Heart left ventricle (tissue), 16 donors: ENCODE measurements at regions not wholly inside any gene's neighbourhood (a gene's known extent, or its start where the extent isn't known, plus 50 kb on each side); places are given as distances from the start of the nearest gene placed in this dataset.

ENCODE experiments used
- ATAC-seq, 4 donors: fragments of 200-7000 bp; cut with Tn5 transposase; one replicate each; pipeline ENCODE4 v1.9.1; 2020 to 2022; ENCODE audit warnings: moderate library complexity in 4 of 4, mild to moderate bottlenecking in 3 of 4, moderate number of reproducible peaks in 1 of 4
- DNase-seq, 5 donors: peaks; one replicate each; pipeline ENCODE4 v3.0.0-alpha.2; 2020
- H3K27ac ChIP-seq, 12 donors: fragments of 200-600 bp; sonication (generic) in 4 of 12; one replicate each; pipeline versions ENCODE4 v1.5.0 to v1.8.0; 2016 to 2022; ENCODE audit warnings: mild to moderate bottlenecking in 2 of 12
- H3K27me3 ChIP-seq, 9 donors: fragments of 200-600 bp; sonication (generic) in 2 of 9; one replicate each; pipeline versions ENCODE4 v1.5.1 to v1.8.0; 2016 to 2022; ENCODE audit warnings: mild to moderate bottlenecking in 3 of 9
- H3K36me3 ChIP-seq, 9 donors: fragments of 200-600 bp; sonication (generic) in 2 of 9; one replicate each; pipeline versions ENCODE4 v1.5.0 to v1.8.0; 2018 to 2022; ENCODE audit warnings: mild to moderate bottlenecking in 2 of 9
- H3K4me1 ChIP-seq, 12 donors: fragments of 200-600 bp; sonication (generic) in 4 of 12; one replicate each; pipeline versions ENCODE4 v1.5.0 to v1.8.0; 2016 to 2022; ENCODE audit warnings: mild to moderate bottlenecking in 3 of 12
- H3K4me3 ChIP-seq, 12 donors: fragments of 200-600 bp; sonication (generic) in 4 of 12; one replicate each; pipeline versions ENCODE4 v1.5.0 to v1.8.0; 2017 to 2022; ENCODE audit warnings: mild to moderate bottlenecking in 9 of 12, moderate library complexity in 4 of 12
- H3K9me3 ChIP-seq, 12 donors: fragments of 200-600 bp; sonication (generic) in 4 of 12; one replicate each; pipeline versions ENCODE4 v1.5.0 to v1.8.0; 2016 to 2022; ENCODE audit warnings: mild to moderate bottlenecking in 1 of 12
- POLR2A ChIP-seq, 2 donors: fragments of 450-650 bp; IDR thresholded peaks; one replicate each; pipeline ENCODE4 v1.6.1; 2017; ENCODE audit warnings: antibody characterized with exemption in 2 of 2, mild to moderate bottlenecking in 2 of 2, moderate library complexity in 2 of 2
- WGBS, 4 donors: extraction: QIAGEN DNeasy Blood & Tissue Kit in 2 of 4; methylation state at CpG; one replicate each; pipeline versions ENCODE4 v1.1.5 to v1.1.7; 2013 to 2018; 5-methylcytosine and 5-hydroxymethylcytosine counted together
- intact Hi-C, 10 donors: fragments of 100-400 bp; cut with DNase I; formaldehyde crosslinking; loops; one replicate each; pipeline versions ENCODE4 v1.11.1 to v1.14.2; 2022
- TF ChIP-seq, protein P1 (sequence below), 12 donors: fragments of 200-600 bp; sonication (generic) in 4 of 12; IDR thresholded peaks; one replicate each; pipeline versions ENCODE4 v1.5.0 to v1.8.0; 2018 to 2022; ENCODE audit warnings: antibody characterized with exemption in 12 of 12, mild to moderate bottlenecking in 5 of 12
- donor health status: ischemic (EF 13 %, LVEDD 7.1; RV severe dilation, severe dysfunction).
- donor health status: healthy with polysubstance abuse.
- donor health status: DM: no; HTN: yes; CAD: no.
- donor health status: DM: no; HTN: no; CAD: no.
- donor health status: ischemic (EF 25% LVEDD 6.9; RV normal size, moderate dysfunction).
- donor health status: ischemic (EF 25% LVEDD 5.7; RV mildly dilated, moderate dysfunction).
- donor health status: healthy.
- donor health status: DM: yes; HTN: yes; CAD: no.
- donor health status: ischemic (EF 35%, LVEDD 5.7; RV mildly dilated, moderate dysfunction).
- donor health status: nonischemic (EF 11% LVEDD 7.7; RV severe dilation, severe dysfunction).
- donor health status: DM: yes; HTN: yes; CAD: no.
- donor health status: PGD.
- donor health status: ischemic (EF 29% LVEDD 5.4; RV normal size, mild dysfunction).
- donor health status: nonischemic (EF 23%, LVEDD 6.1; RV moderate dilation, normal function).

DNA sequence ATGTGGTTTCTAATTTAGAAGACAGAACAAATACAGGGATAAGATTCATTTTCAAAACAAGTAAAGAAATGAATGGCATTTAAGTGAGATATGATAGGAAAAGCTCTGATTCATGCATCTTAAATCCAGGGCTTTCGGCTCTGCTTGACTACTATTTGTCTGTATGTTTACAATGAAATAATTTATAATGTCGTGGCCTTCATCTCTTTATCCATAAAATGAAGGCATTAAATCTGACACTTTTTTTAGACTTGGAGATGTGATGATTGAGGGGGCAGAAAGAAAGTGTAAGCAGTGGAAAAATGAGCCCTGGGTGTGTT lies 115.7 kb upstream of the KIT start:
- Histone ChIP-seq H3K4me3 (no peak overlapping the region), H3K36me3 (no peaks in the 10 kb centered on the region), H3K27me3 (no peaks in the 10 kb centered on the region), H3K27ac (no peak overlapping the region), H3K4me1 (peaks cover 0 to 10% (median 4%) of the 10 kb centered on the region in 12 donors), H3K9me3 (no peaks in the 10 kb centered on the region)
- DNase-seq = no peak
- ATAC-seq = no peak
- TF ChIP-seq, protein P1, sequence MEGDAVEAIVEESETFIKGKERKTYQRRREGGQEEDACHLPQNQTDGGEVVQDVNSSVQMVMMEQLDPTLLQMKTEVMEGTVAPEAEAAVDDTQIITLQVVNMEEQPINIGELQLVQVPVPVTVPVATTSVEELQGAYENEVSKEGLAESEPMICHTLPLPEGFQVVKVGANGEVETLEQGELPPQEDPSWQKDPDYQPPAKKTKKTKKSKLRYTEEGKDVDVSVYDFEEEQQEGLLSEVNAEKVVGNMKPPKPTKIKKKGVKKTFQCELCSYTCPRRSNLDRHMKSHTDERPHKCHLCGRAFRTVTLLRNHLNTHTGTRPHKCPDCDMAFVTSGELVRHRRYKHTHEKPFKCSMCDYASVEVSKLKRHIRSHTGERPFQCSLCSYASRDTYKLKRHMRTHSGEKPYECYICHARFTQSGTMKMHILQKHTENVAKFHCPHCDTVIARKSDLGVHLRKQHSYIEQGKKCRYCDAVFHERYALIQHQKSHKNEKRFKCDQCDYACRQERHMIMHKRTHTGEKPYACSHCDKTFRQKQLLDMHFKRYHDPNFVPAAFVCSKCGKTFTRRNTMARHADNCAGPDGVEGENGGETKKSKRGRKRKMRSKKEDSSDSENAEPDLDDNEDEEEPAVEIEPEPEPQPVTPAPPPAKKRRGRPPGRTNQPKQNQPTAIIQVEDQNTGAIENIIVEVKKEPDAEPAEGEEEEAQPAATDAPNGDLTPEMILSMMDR (IDR thresholded peaks at IDR 0.05) = no peak
- TF ChIP-seq POLR2A (IDR thresholded peaks at IDR 0.05) = no peak
- WGBS, 4 donors = 65 to 90% (median 85%) methylated on average over 2 of the region's 2 CpGs
- intact Hi-C loops = no loop called here

DNA sequence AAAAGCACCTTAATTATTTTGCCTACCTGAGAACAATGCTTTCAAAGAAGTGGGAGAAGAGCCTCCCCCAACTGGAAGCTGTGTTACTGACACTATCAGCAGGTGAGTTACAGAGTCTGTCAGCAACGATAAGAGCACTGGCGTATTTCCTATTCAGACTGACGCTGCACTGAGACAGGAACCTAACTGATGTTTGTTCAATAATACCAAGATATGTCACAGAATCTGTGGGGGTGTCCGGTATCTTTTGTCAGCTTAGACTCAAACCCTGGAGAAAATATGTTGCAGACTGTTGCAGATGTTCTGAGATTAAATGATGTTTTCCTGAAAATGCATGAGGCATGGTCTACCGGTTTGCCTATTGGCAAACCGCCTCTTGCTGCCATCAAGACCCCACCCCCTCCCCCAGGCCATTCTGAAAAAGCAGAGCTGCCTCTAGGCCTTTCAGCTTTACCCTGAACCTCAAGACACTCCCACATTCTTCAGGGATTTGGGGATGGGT lies 115.2 kb upstream of the KIT start:
- intact Hi-C loops = no loop called here
- no peak overlapping the region for H3K27ac ChIP-seq
- H3K4me1 ChIP-seq = peaks cover 0 to 10% (median 4%) of the 10 kb centered on the region in 12 donors
- DNase-seq = no peak
- no peaks in the 10 kb centered on the region for H3K9me3 ChIP-seq
- TF ChIP-seq POLR2A (IDR thresholded peaks at IDR 0.05) = no peak
- TF ChIP-seq, protein P1 (IDR thresholded peaks at IDR 0.05) = no peak
- H3K4me3 ChIP-seq = no peak overlapping the region
- 60 to 79% (median 68%) methylated on average over 6 of the region's 6 CpGs for WGBS, 4 donors
- H3K27me3 ChIP-seq = no peaks in the 10 kb centered on the region
- no peak for ATAC-seq
- no peaks in the 10 kb centered on the region for H3K36me3 ChIP-seq

DNA sequence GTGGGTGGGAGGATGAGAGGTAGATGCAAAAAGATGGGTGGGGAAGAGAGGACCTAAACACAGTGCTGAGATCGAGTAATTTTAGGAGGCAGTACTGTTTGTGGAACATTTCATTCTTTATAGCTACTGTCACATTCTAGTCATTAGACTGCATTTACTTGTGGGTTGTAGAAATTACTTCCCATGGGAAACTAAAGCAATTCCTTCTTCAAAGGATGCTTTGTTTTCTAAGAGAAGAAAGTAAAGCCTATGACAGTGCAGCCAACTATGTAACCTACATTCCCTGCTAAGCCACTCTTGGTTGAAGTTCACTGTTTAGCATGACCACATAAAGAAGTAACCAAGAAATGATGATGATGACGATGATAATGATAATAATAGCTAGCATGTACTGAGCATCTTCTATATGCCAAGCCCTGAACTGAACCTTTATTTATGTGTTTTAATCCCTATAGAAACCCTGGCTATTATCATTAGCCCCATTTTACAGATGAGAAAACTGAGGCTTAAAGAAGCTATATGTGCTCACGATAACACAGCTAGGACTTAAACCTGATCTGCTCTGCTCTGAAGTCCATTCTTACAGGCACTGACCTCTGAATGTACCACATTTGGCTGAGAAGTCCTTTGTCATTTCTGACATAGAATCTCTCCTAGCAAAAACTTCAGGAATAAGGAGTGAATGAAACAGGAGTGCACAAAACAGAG lies 114.5 kb upstream of the KIT start:
- Histone ChIP-seq H3K4me1 (peaks cover 0 to 10% (median 4%) of the 10 kb centered on the region in 12 donors), H3K36me3 (no peaks in the 10 kb centered on the region), H3K27me3 (no peaks in the 10 kb centered on the region), H3K27ac (no peak overlapping the region), H3K9me3 (no peaks in the 10 kb centered on the region), H3K4me3 (no peak overlapping the region)
- intact Hi-C loops = no loop called here
- no peak for DNase-seq
- ATAC-seq = no peak
- 83 to 87% (median 85%) methylated on average over 3 of the region's 3 CpGs for WGBS, 4 donors
- TF ChIP-seq, protein P1 (IDR thresholded peaks at IDR 0.05) = no peak
- TF ChIP-seq POLR2A (IDR thresholded peaks at IDR 0.05) = no peak

DNA sequence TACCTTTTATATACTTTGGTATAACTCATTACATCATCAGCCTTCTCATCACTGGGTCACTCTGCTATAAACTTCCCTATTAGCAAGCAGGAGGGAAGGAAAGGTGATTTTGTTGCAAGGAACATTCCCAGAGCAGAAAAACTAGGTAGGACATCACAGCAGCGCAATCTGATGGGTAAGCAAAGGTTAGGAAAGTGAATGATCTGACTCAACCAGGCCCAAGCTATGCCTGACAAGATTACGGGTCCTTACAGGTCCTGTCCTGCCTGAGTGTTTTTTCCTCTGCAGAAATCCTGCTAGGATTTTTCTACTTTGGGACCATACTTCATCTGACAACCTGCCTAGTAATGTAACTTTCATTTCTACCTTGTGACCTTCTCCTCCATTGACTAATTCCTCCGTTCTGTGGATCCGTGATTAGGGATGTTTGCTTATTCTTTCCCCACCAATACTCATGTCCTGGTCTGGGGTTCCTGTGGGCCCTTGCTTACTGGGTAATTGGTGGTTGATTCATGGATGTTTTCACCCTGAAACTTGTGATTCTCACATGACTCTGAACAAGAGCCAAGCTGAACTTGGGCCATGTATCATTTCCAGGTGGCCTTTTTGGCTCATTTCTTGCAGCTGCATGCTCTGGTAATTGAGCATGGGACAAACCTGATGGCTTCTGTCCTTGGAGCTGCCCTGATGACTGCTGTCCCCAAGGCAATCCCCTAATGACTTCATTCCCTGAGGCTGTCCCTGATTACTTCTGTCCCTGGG lies 111.9 kb upstream of the KIT start:
- H3K4me3 ChIP-seq = no peak overlapping the region
- TF ChIP-seq, protein P1 (IDR thresholded peaks at IDR 0.05) = no peak
- TF ChIP-seq POLR2A (IDR thresholded peaks at IDR 0.05) = no peak
- ATAC-seq = no peak
- no peaks in the 10 kb centered on the region for H3K27me3 ChIP-seq
- WGBS, 4 donors = 81 to 91% (median 88%) methylated on average over 4 of the region's 4 CpGs
- DNase-seq = no peak
- H3K27ac ChIP-seq = no peak overlapping the region
- no peaks in the 10 kb centered on the region for H3K4me1 ChIP-seq
- intact Hi-C loops = no loop called here
- H3K9me3 ChIP-seq = no peaks in the 10 kb centered on the region
- no peaks in the 10 kb centered on the region for H3K36me3 ChIP-seq
